WTC11 (cell line): ENCODE measurements at regions not wholly inside any gene's neighbourhood (a gene's known extent, or its start where the extent isn't known, plus 50 kb on each side); places are given as distances from the start of the nearest gene placed in this dataset.

Source experiments
- ATAC-seq: fragments of 200-7000 bp; cut with Tn5 transposase; 2 replicates; pipeline ENCODE4 v1.10.0; 2021; ENCODE audit warnings: mild to moderate bottlenecking, moderate library complexity
- CTCF ChIA-PET: fragments of 300-600 bp; sonication (Branson Sonifier 250); formaldehyde crosslinking; loops from one replicate; lab custom pipeline; 2021; ENCODE audit warnings: antibody characterized with exemption; lab: Charles Lee
- POLR2A ChIA-PET: fragments of 350-600 bp; sonication (Branson Sonifier 250); formaldehyde crosslinking; loops from one replicate; lab custom pipeline; 2021; ENCODE audit warnings: antibody characterized with exemption; lab: Charles Lee
- DNase-seq: peaks from one replicate; pipeline ENCODE4 v3.0.0; 2021; ENCODE audit warnings: low spot score
- H3K27ac Mint-ChIP-seq: 2 replicates; pipeline ENCODE4 v1.8.0; 2021; ENCODE audit warnings: mixed read lengths
- H3K27me3 Mint-ChIP-seq: 2 replicates; pipeline ENCODE4 v1.8.0; 2021; ENCODE audit warnings: low read depth, mild to moderate bottlenecking, moderate library complexity, mixed read lengths
- H3K36me3 Mint-ChIP-seq: 2 replicates; pipeline ENCODE4 v1.8.0; 2021; ENCODE audit warnings: mixed read lengths
- H3K4me1 Mint-ChIP-seq: 2 replicates; pipeline ENCODE4 v1.8.0; 2022; ENCODE audit warnings: mixed read lengths
- H3K4me3 Mint-ChIP-seq: 2 replicates; pipeline ENCODE4 v1.8.0; 2021; ENCODE audit warnings: mild to moderate bottlenecking, moderate library complexity, mixed read lengths
- H3K9me3 Mint-ChIP-seq: 2 replicates; pipeline ENCODE4 v1.8.0; 2021; ENCODE audit warnings: mixed read lengths
- FOXK1 ChIP-seq: sonication (generic); formaldehyde crosslinking; IDR thresholded peaks from 2 replicates; pipeline ENCODE4 v1.8.0; 2022; ENCODE audit warnings: mild to moderate bottlenecking, moderate library complexity, missing genetic modification reagents
- JAZF1 ChIP-seq: fragments of 250-450 bp; sonication (Bioruptor Pico); IDR thresholded peaks from 2 replicates; pipeline ENCODE4 v1.9.0; 2021; ENCODE audit warnings: moderate library complexity, mild to moderate bottlenecking, inconsistent platforms
- JUN ChIP-seq: sonication (generic); formaldehyde crosslinking; IDR thresholded peaks from 2 replicates; pipeline ENCODE4 v1.8.0; 2023; ENCODE audit warnings: mild to moderate bottlenecking, missing genetic modification reagents
- SP1 ChIP-seq: sonication (generic); formaldehyde crosslinking; conservative IDR thresholded peaks from 2 replicates; pipeline ENCODE4 v1.8.1; 2022; ENCODE audit warnings: missing genetic modification reagents
- ZNF532 ChIP-seq: fragments of 250-450 bp; sonication (Bioruptor Pico); IDR thresholded peaks from 2 replicates; pipeline ENCODE4 v1.9.0; 2021; ENCODE audit warnings: mild to moderate bottlenecking, borderline replicate concordance
- TF ChIP-seq, protein P1 (sequence below): sonication (generic); formaldehyde crosslinking; IDR thresholded peaks from 2 replicates; pipeline ENCODE4 v1.8.1; 2022; ENCODE audit warnings: low read depth, missing genetic modification reagents, borderline replicate concordance
- TF ChIP-seq, protein P2 (sequence below): sonication (generic); formaldehyde crosslinking; conservative IDR thresholded peaks from 2 replicates; pipeline ENCODE4 v1.8.1; 2022; ENCODE audit warnings: mild to moderate bottlenecking, missing genetic modification reagents
- TF ChIP-seq, protein P3 (sequence below): fragments of 250-450 bp; sonication (Bioruptor Pico); conservative IDR thresholded peaks from 2 replicates; pipeline ENCODE4 v1.9.0; 2021; ENCODE audit warnings: mild to moderate bottlenecking
- TF ChIP-seq, protein P4 (sequence below): sonication (generic); formaldehyde crosslinking; IDR thresholded peaks from 2 replicates; pipeline ENCODE4 v1.8.1; 2023; ENCODE audit warnings: mild to moderate bottlenecking, missing genetic modification reagents, moderate library complexity

GRCh38 chr7:35991511-35992232 lies 161.4 kb upstream of the EEPD1 start (continued):
- no peak for TF ChIP-seq ZNF532

- TF ChIP-seq JAZF1 (no peak), FOXK1 (CRISPR knock-in tag) (no peak)
- H3K4me1 Mint-ChIP-seq: peaks cover 4% of the 10 kb centered on the region; the same call in 1 of the 2 replicates
- no peaks in the 10 kb centered on the region for H3K36me3 Mint-ChIP-seq
- POLR2A ChIA-PET: no interaction called here
- H3K27me3 Mint-ChIP-seq: no peaks in the 10 kb centered on the region
- H3K27ac Mint-ChIP-seq: no peak overlapping the region
- no peak for ATAC-seq
- CTCF ChIA-PET: no interaction called here
- H3K4me3 Mint-ChIP-seq: no peak overlapping the region
- no peaks in the 10 kb centered on the region for H3K9me3 Mint-ChIP-seq
- DNase-seq: no peak
Measured at GRCh38 chr7:35992436-35992835, 160.6 kb upstream of the EEPD1 start.

- DNase-seq: no peak
- Mint-ChIP-seq H3K27ac (no peak overlapping the region), H3K4me1 (peaks cover 4% of the 10 kb centered on the region; the same call in 1 of the 2 replicates), H3K27me3 (no peaks in the 10 kb centered on the region), H3K9me3 (no peaks in the 10 kb centered on the region), H3K36me3 (no peaks in the 10 kb centered on the region), H3K4me3 (no peak overlapping the region)
- POLR2A ChIA-PET: no interaction called here
- TF ChIP-seq, protein P1, sequence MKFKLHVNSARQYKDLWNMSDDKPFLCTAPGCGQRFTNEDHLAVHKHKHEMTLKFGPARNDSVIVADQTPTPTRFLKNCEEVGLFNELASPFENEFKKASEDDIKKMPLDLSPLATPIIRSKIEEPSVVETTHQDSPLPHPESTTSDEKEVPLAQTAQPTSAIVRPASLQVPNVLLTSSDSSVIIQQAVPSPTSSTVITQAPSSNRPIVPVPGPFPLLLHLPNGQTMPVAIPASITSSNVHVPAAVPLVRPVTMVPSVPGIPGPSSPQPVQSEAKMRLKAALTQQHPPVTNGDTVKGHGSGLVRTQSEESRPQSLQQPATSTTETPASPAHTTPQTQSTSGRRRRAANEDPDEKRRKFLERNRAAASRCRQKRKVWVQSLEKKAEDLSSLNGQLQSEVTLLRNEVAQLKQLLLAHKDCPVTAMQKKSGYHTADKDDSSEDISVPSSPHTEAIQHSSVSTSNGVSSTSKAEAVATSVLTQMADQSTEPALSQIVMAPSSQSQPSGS (CRISPR knock-in tag): no peak
- TF ChIP-seq JUN: no peak
- TF ChIP-seq, protein P2, sequence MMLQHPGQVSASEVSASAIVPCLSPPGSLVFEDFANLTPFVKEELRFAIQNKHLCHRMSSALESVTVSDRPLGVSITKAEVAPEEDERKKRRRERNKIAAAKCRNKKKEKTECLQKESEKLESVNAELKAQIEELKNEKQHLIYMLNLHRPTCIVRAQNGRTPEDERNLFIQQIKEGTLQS (CRISPR knock-in tag): no peak
- TF ChIP-seq, protein P3, sequence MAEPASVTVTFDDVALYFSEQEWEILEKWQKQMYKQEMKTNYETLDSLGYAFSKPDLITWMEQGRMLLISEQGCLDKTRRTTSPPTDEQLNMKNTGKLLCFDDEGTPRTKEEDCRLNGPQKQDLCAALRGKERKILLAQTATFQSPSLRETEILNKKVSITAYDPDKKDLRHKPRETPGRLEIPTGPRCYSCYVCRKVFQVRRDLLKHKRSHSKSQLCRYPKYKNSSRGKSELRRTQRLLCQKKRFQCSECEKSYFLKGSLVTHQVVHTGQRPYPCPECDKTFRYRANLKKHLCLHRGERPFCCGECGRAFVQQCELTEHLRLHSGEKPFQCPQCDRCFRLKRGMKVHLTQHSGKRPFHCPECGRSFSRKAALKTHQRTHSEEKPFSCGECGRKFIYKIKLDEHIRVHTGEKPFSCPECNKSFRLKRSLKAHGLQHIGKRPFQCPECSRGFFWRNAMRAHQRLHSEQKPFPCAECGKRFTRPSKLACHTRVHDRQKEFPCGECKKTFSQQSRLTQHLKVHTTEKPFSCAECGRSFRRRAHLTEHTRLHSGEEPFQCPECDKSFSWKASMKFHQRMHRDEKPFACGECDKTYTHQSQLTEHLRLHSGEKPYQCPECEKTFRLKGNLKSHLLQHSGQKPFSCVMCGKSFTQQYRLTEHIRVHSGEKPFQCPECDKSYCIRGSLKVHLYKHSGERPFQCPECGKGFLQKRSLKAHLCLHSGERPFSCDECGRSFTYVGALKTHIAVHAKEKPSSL (CRISPR knock-in tag): no peak
- TF ChIP-seq SP1 (CRISPR knock-in tag): no peak
- TF ChIP-seq, protein P4, sequence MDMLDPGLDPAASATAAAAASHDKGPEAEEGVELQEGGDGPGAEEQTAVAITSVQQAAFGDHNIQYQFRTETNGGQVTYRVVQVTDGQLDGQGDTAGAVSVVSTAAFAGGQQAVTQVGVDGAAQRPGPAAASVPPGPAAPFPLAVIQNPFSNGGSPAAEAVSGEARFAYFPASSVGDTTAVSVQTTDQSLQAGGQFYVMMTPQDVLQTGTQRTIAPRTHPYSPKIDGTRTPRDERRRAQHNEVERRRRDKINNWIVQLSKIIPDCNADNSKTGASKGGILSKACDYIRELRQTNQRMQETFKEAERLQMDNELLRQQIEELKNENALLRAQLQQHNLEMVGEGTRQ: no peak
- CTCF ChIA-PET: no interaction called here
- no peak for ATAC-seq
Measured at GRCh38 chr7:35993113-35993512, 159.9 kb upstream of the EEPD1 start.
